SK-N-SH treated with all-trans-retinoic acid at 6 μM for 48 hours (cell line): ENCODE measurements at regions not wholly inside any gene's neighbourhood (a gene's known extent, or its start where the extent isn't known, plus 50 kb on each side); places are given as distances from the start of the nearest gene placed in this dataset.
"Not testable (repeated sequence)": the region's sequence is repeated elsewhere in the genome, so short reads cannot be mapped to it uniquely, and the experiment has no call there.

Experiments
- ISL1 ChIP-seq: fragments of 250-450 bp; sonication (Bioruptor Pico); IDR thresholded peaks from 2 replicates; pipeline ENCODE4 v2.1.2; 2022; ENCODE audit warnings: mild to moderate bottlenecking, moderate library complexity
- RARB ChIP-seq: fragments of 250-450 bp; sonication (Bioruptor Pico); IDR thresholded peaks from 2 replicates; pipeline ENCODE4 v1.8.0; 2021; ENCODE audit warnings: mild to moderate bottlenecking, moderate library complexity
- ZFP3 ChIP-seq: fragments of 250-450 bp; sonication (Bioruptor Pico); IDR thresholded peaks from 2 replicates; pipeline ENCODE4 v1.5.0; 2020; ENCODE audit warnings: mild to moderate bottlenecking, moderate library complexity

DNA sequence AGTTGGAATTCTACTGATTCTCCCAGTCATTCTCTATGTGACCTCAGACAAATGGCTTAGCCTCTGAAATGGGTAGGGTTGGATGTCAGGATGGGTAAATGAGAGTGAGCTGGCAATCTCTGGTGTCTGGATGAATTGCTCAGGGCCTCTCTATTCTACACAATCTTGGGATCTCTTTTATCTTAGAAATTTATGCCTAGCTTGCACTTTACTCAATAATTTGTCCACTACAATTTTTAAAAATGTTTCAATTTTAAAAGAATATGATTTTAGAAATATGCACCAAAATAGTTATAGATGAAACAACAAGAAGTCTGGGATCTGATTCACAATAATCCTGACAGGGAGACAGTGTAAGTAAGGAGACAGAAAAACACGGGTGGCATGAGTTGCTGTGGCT lies 134.1 kb downstream of the KLRB1 start:
- TF ChIP-seq ISL1 (CRISPR knock-in tag); ZFP3; RARB (CRISPR knock-in tag): not testable (repeated sequence)
